A549 (cell line): ENCODE measurements at regions not wholly inside any gene's neighbourhood (a gene's known extent, or its start where the extent isn't known, plus 50 kb on each side); places are given as distances from the start of the nearest gene placed in this dataset.

Source experiments
- ATAC-seq, 2 experiments: fragments of 200-7000 bp in 1 of 2; fragments of >200 bp in 1 of 2; cut with Nextera tagmentation in 1 of 2; cut with Tn5 transposase in 1 of 2; 3 replicates each; pipeline versions ENCODE4 v1.8.0 to v1.9.1; 2018 to 2020; ENCODE audit warnings: mild to moderate bottlenecking in 1 of 2, moderate library complexity in 1 of 2
- CTCF ChIA-PET: fragments of 300-600 bp; sonication (Branson Sonifier 250); formaldehyde crosslinking; extraction: SDS; loops from one replicate; lab custom pipeline; 2021; ENCODE audit warnings: antibody characterized with exemption, inconsistent platforms; lab: Yijun Ruan, JAX
- POLR2A ChIA-PET: fragments of 350-600 bp; formaldehyde crosslinking; extraction: SDS; loops from one replicate; lab custom pipeline; 2021; ENCODE audit warnings: antibody characterized with exemption, inconsistent platforms; lab: Yijun Ruan, JAX
- DNase-seq, 2 experiments: peaks; one replicate each; pipeline versions ENCODE4 v3.0.0 to v3.0.0-alpha.2; 2011 to 2016; ENCODE audit warnings: low read depth in 1 of 2, low spot score in 1 of 2
- FAIRE-seq: peaks from 2 replicates; lab custom pipeline; 2011; peaks lifted over from hg19 to GRCh38; lab: Jason Lieb, UNC
- H3K27ac ChIP-seq, 2 experiments: fragments of >200 bp; sonication (Bioruptor Twin); formaldehyde crosslinking; 3 replicates each; pipeline ENCODE4 v1.5.1; 2016 to 2017
- H3K4me1 ChIP-seq: fragments of >200 bp; sonication (Bioruptor Twin); formaldehyde crosslinking; 3 replicates; pipeline ENCODE4 v1.6.1; 2016
- H3K4me2 ChIP-seq: fragments of >200 bp; sonication (Bioruptor Twin); formaldehyde crosslinking; 3 replicates; pipeline ENCODE4 v1.6.1; 2016
- H3K4me3 ChIP-seq: fragments of >200 bp; sonication (Bioruptor Twin); formaldehyde crosslinking; 3 replicates; pipeline ENCODE4 v1.5.1; 2016
- H3K9me3 ChIP-seq: fragments of >200 bp; sonication (Bioruptor Twin); formaldehyde crosslinking; 3 replicates; pipeline ENCODE4 v1.6.1; 2016
- BHLHE40 ChIP-seq: IDR thresholded peaks from 2 replicates; pipeline ENCODE4 v1.6.1; 2012; ENCODE audit warnings: low read depth, low read length, inconsistent platforms
- CBX2 ChIP-seq: fragments of 200-600 bp; sonication (generic); IDR thresholded peaks from 2 replicates; pipeline ENCODE4 v1.6.1; 2016; ENCODE audit warnings: low read depth, mild to moderate bottlenecking, borderline replicate concordance
- CHD2 ChIP-seq: fragments of 150-350 bp; IDR thresholded peaks from 2 replicates; pipeline ENCODE4 v1.6.1; 2014; ENCODE audit warnings: low read length; ENCODE audit not compliant: partially characterized antibody
- CHD4 ChIP-seq: fragments of 200-600 bp; sonication (generic); IDR thresholded peaks from 2 replicates; pipeline ENCODE4 v1.6.1; 2016; ENCODE audit warnings: antibody characterized with exemption, mild to moderate bottlenecking, borderline replicate concordance
- EHMT2 ChIP-seq: fragments of 200-600 bp; sonication (generic); IDR thresholded peaks from 2 replicates; pipeline ENCODE4 v1.6.1; 2016; ENCODE audit warnings: antibody characterized with exemption, low read depth, mild to moderate bottlenecking, moderate library complexity
- EP300 ChIP-seq, 2 experiments: fragments of >200 bp; sonication (Bioruptor Twin); formaldehyde crosslinking; IDR thresholded peaks; 2 replicates in 1 of 2; 3 replicates in 1 of 2; pipeline ENCODE4 v1.6.1; 2016 to 2017
- FOXS1 ChIP-seq: fragments of 250-450 bp; sonication (Bioruptor Pico); IDR thresholded peaks from 2 replicates; pipeline ENCODE4 v1.5.0; 2020; ENCODE audit warnings: mild to moderate bottlenecking, moderate library complexity
- GATA3 ChIP-seq: IDR thresholded peaks from 2 replicates; pipeline ENCODE4 v1.6.1; 2012; ENCODE audit warnings: borderline replicate concordance
- HOXB5 ChIP-seq: fragments of 250-450 bp; sonication (Bioruptor Pico); IDR thresholded peaks from 2 replicates; pipeline ENCODE4 v1.5.0; 2020; ENCODE audit warnings: mild to moderate bottlenecking, moderate library complexity
- KDM1A ChIP-seq: fragments of 200-600 bp; sonication (generic); IDR thresholded peaks from 2 replicates; pipeline ENCODE4 v1.6.1; 2016; ENCODE audit warnings: low read depth, mild to moderate bottlenecking
- KDM5A ChIP-seq: fragments of 200-600 bp; sonication (generic); IDR thresholded peaks from 2 replicates; pipeline ENCODE4 v1.6.1; 2016; ENCODE audit warnings: antibody characterized with exemption, mild to moderate bottlenecking
- NR3C1 ChIP-seq: fragments of >200 bp; sonication (Bioruptor Twin); formaldehyde crosslinking; IDR thresholded peaks from 3 replicates; pipeline ENCODE4 v1.6.1; 2017
- PHF8 ChIP-seq: fragments of 200-600 bp; sonication (generic); IDR thresholded peaks from 2 replicates; pipeline ENCODE4 v1.6.1; 2016; ENCODE audit warnings: low read depth, mild to moderate bottlenecking, antibody characterized with exemption, moderate library complexity, borderline replicate concordance
- POLR2A ChIP-seq: IDR thresholded peaks from 2 replicates; pipeline ENCODE4 v1.6.1; 2012; ENCODE audit warnings: mild to moderate bottlenecking, low read length
- RARB ChIP-seq: fragments of 250-450 bp; sonication (Bioruptor Pico); IDR thresholded peaks from 2 replicates; pipeline ENCODE4 v1.8.0; 2021; ENCODE audit warnings: mild to moderate bottlenecking, moderate library complexity
- RCOR1 ChIP-seq: fragments of 150-350 bp; IDR thresholded peaks from 2 replicates; pipeline ENCODE4 v1.6.1; 2014; ENCODE audit warnings: antibody characterized with exemption, low read length, low read depth
- SMC3 ChIP-seq: fragments of >200 bp; sonication (Bioruptor Twin); formaldehyde crosslinking; IDR thresholded peaks from 3 replicates; pipeline ENCODE4 v1.6.1; 2018; ENCODE audit warnings: inconsistent platforms
- TFCP2L1 ChIP-seq: fragments of 250-450 bp; sonication (Bioruptor Pico); IDR thresholded peaks from 2 replicates; pipeline ENCODE4 v1.5.0; 2021; ENCODE audit warnings: mild to moderate bottlenecking
- TP53 ChIP-seq: fragments of 250-450 bp; sonication (Bioruptor Pico); IDR thresholded peaks from 2 replicates; pipeline ENCODE4 v1.5.0; 2021; ENCODE audit warnings: mild to moderate bottlenecking, moderate library complexity
- ZC3H11A ChIP-seq: fragments of 450-650 bp; IDR thresholded peaks from 2 replicates; pipeline ENCODE4 v1.6.1; 2014; ENCODE audit warnings: antibody characterized with exemption, mild to moderate bottlenecking
- ZFP36 ChIP-seq: fragments of 450-650 bp; IDR thresholded peaks from 2 replicates; pipeline ENCODE4 v1.6.1; 2014; ENCODE audit warnings: borderline replicate concordance; ENCODE audit not compliant: partially characterized antibody
- ZSCAN20 ChIP-seq: fragments of 250-450 bp; sonication (Bioruptor Pico); IDR thresholded peaks from 2 replicates; pipeline ENCODE4 v1.8.0; 2022; ENCODE audit warnings: mild to moderate bottlenecking, moderate library complexity
- WGBS: methylation state at CpG from one replicate; pipeline ENCODE4 v1.1.6; 2017; ENCODE audit errors: missing lambda C conversion rate; 5-methylcytosine and 5-hydroxymethylcytosine counted together
- TF ChIP-seq, protein P1 (sequence below): fragments of >200 bp; sonication (Bioruptor Twin); formaldehyde crosslinking; IDR thresholded peaks from 3 replicates; pipeline ENCODE4 v1.5.1; 2016
- TF ChIP-seq, protein P2 (sequence below): IDR thresholded peaks from 2 replicates; pipeline ENCODE4 v1.6.1; 2012
- TF ChIP-seq, protein P3 (sequence below): IDR thresholded peaks from 2 replicates; pipeline ENCODE4 v1.6.1; 2012; ENCODE audit warnings: low read depth, borderline replicate concordance
- TF ChIP-seq, protein P4 (sequence below): fragments of 250-450 bp; sonication (Bioruptor Pico); IDR thresholded peaks from 2 replicates; pipeline ENCODE4 v1.5.0; 2020; ENCODE audit warnings: low read depth, mild to moderate bottlenecking, moderate library complexity
- TF ChIP-seq, protein P5 (sequence below): IDR thresholded peaks from 2 replicates; pipeline ENCODE4 v1.6.1; 2012

DNA sequence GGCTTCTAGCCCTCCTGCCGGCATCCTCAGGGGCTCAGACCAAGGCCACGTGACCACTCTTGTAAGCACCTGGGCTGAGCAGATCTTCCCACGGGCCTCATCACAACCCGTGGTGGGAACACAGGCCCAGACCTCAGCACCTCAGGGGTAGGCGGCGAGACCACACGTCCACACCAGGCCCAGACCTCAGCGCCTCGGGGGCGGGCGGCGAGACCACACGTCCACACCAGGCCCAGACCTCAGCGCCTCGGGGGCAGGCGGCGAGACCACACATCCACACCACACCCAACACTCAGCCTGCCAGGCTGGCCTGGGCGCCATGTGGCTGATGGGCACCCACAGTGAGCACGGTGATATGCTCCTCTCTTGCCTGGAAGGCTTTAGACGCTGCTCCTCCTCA, 334.4 kb upstream of the SALL3 start:
- ChIA-PET POLR2A (no interaction called here), CTCF (no interaction called here)
- Histone ChIP-seq H3K4me2 (no peak overlapping the region), H3K9me3 (no peaks in the 10 kb centered on the region), H3K27ac (no peak overlapping the region), H3K4me1 (no peaks in the 10 kb centered on the region), H3K4me3 (no peak overlapping the region)
- WGBS = 50% methylated on average over 1 of the region's 20 CpGs
- FAIRE-seq (no peak), DNase-seq (no peak), ATAC-seq (no peak)
- TF ChIP-seq GATA3 = no peak
- no peak for TF ChIP-seq BHLHE40
- TF ChIP-seq SMC3 = no peak
- TF ChIP-seq, protein P1, sequence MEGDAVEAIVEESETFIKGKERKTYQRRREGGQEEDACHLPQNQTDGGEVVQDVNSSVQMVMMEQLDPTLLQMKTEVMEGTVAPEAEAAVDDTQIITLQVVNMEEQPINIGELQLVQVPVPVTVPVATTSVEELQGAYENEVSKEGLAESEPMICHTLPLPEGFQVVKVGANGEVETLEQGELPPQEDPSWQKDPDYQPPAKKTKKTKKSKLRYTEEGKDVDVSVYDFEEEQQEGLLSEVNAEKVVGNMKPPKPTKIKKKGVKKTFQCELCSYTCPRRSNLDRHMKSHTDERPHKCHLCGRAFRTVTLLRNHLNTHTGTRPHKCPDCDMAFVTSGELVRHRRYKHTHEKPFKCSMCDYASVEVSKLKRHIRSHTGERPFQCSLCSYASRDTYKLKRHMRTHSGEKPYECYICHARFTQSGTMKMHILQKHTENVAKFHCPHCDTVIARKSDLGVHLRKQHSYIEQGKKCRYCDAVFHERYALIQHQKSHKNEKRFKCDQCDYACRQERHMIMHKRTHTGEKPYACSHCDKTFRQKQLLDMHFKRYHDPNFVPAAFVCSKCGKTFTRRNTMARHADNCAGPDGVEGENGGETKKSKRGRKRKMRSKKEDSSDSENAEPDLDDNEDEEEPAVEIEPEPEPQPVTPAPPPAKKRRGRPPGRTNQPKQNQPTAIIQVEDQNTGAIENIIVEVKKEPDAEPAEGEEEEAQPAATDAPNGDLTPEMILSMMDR = no peak
- no peak for TF ChIP-seq FOXS1 (CRISPR knock-in tag)

DNA sequence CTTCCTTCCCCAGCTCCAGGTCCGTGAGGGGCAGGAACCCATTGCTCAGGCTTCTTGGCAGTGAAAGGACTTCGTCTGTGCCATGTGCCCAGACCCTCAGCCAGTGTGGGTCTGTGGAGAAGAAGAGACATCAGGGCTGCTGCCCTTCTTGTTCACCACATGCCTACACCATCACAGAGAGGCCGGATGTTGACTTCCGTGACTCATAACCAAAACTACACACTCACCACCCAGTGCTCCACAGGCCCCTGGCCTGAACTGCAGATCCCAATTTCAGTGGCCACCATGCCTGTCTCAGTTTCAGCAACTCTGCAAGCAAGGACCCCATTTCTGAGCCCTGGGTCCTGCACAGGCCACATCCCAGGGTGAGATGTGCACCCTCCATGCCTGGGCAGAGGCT, 332.6 kb upstream of the SALL3 start:
- H3K4me1 ChIP-seq = no peaks in the 10 kb centered on the region
- DNase-seq = no peak
- no peak overlapping the region for H3K4me3 ChIP-seq
- ChIA-PET POLR2A (no interaction called here), CTCF (no interaction called here)
- no peak for ATAC-seq
- H3K4me2 ChIP-seq = no peak overlapping the region
- 0% methylated on average over 1 of the region's 4 CpGs for WGBS
- no peak for FAIRE-seq
- TF ChIP-seq, protein P2, sequence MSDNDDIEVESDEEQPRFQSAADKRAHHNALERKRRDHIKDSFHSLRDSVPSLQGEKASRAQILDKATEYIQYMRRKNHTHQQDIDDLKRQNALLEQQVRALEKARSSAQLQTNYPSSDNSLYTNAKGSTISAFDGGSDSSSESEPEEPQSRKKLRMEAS = no peak
- TF ChIP-seq POLR2A (no peak), RCOR1 (no peak), CHD2 (no peak), CHD4 (no peak), TP53 (CRISPR knock-in tag) (no peak), HOXB5 (CRISPR knock-in tag) (no peak)
- TF ChIP-seq, protein P3, sequence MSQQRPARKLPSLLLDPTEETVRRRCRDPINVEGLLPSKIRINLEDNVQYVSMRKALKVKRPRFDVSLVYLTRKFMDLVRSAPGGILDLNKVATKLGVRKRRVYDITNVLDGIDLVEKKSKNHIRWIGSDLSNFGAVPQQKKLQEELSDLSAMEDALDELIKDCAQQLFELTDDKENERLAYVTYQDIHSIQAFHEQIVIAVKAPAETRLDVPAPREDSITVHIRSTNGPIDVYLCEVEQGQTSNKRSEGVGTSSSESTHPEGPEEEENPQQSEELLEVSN = no peak
- H3K9me3 ChIP-seq = no peaks in the 10 kb centered on the region
- H3K27ac ChIP-seq = no peak overlapping the region

DNA sequence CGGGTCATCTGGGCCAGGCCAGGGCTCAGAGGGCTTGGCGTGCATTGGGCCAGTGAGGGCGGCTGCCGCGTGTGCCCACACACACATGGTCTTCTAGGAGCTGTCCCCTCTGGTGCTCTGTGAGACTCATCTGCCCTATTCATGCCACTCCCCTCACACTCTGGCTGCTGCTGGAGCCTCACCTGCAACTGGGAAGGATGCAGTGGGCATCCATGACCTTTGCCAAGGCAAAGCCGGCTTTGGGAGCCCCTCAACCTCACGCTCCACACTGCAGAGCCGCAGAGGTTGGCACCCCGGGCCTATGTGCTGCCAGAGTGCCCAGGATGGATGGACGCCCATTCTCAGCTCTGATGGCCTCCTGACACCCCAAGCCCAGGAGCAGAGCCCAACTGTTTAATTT, 330.2 kb upstream of the SALL3 start:
- 7% methylated on average over 5 of the region's 10 CpGs for WGBS
- Histone ChIP-seq H3K27ac (no peak overlapping the region), H3K4me3 (no peak overlapping the region)
- DNase-seq = no peak
- no peak for ATAC-seq
- TF ChIP-seq CHD4 (no peak), POLR2A (no peak), ZC3H11A (no peak), CBX2 (no peak), KDM5A (no peak), NR3C1 (no peak), RARB (CRISPR knock-in tag) (no peak), PHF8 (no peak), EP300 (IDR thresholded peaks at IDR 0.05) (no peak), EHMT2 (no peak), ZSCAN20 (CRISPR knock-in tag) (no peak), SMC3 (no peak), KDM1A (no peak), HOXB5 (CRISPR knock-in tag) (no peak), ZFP36 (no peak), TFCP2L1 (no peak)
- TF ChIP-seq, protein P4, sequence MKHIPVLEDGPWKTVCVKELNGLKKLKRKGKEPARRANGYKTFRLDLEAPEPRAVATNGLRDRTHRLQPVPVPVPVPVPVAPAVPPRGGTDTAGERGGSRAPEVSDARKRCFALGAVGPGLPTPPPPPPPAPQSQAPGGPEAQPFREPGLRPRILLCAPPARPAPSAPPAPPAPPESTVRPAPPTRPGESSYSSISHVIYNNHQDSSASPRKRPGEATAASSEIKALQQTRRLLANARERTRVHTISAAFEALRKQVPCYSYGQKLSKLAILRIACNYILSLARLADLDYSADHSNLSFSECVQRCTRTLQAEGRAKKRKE = no peak
- TF ChIP-seq, protein P1 = no peak
- TF ChIP-seq, protein P5, sequence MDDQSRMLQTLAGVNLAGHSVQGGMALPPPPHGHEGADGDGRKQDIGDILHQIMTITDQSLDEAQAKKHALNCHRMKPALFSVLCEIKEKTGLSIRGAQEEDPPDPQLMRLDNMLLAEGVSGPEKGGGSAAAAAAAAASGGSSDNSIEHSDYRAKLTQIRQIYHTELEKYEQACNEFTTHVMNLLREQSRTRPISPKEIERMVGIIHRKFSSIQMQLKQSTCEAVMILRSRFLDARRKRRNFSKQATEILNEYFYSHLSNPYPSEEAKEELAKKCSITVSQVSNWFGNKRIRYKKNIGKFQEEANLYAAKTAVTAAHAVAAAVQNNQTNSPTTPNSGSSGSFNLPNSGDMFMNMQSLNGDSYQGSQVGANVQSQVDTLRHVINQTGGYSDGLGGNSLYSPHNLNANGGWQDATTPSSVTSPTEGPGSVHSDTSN = no peak
- TF ChIP-seq, all 56 proteins: peak for 0
- H3K9me3 ChIP-seq = no peaks in the 10 kb centered on the region
- H3K4me2 ChIP-seq = no peak overlapping the region
- no peak for FAIRE-seq
- ChIA-PET POLR2A (no interaction called here), CTCF (no interaction called here)
- no peaks in the 10 kb centered on the region for H3K4me1 ChIP-seq
